OCI-LY7 (cell line): ENCODE measurements at regions not wholly inside any gene's neighbourhood (a gene's known extent, or its start where the extent isn't known, plus 50 kb on each side); places are given as distances from the start of the nearest gene placed in this dataset.

ENCODE experiments used
- EZH2phosphoT487 ChIP-seq: fragments of 200-600 bp; sonication (generic); IDR thresholded peaks from 2 replicates; pipeline ENCODE4 v1.6.1; 2018; ENCODE audit warnings: low read depth, borderline replicate concordance, mild to moderate bottlenecking, mixed run types, antibody characterized with exemption, low read length, moderate library complexity, mixed read lengths
- TF ChIP-seq, protein P1 (sequence below): fragments of 200-600 bp; sonication (generic); conservative IDR thresholded peaks from 2 replicates; pipeline ENCODE4 v1.5.1; 2014; ENCODE audit warnings: mild to moderate bottlenecking, antibody characterized with exemption, low read length, moderate library complexity, mixed read lengths

DNA sequence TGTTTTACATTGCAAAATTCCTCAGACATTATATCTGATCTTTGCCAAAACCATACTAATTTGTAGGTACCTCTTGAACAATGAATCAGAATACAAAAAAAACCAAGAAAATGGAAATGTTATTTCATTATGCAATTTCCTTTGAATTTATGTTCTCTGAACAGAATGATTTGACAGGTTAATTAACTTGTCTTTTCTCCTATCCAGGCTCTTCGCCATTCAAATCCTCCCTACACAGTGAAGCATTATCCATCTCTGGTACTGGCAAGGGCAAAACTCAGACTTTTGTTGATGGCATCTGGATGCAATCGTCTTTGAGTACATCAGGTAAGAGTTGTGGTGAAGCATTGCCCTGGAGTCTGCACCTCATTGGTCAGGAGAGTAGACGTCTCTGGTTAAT is 655.7 kb upstream of the ITGA1 start:
- TF ChIP-seq, protein P1, sequence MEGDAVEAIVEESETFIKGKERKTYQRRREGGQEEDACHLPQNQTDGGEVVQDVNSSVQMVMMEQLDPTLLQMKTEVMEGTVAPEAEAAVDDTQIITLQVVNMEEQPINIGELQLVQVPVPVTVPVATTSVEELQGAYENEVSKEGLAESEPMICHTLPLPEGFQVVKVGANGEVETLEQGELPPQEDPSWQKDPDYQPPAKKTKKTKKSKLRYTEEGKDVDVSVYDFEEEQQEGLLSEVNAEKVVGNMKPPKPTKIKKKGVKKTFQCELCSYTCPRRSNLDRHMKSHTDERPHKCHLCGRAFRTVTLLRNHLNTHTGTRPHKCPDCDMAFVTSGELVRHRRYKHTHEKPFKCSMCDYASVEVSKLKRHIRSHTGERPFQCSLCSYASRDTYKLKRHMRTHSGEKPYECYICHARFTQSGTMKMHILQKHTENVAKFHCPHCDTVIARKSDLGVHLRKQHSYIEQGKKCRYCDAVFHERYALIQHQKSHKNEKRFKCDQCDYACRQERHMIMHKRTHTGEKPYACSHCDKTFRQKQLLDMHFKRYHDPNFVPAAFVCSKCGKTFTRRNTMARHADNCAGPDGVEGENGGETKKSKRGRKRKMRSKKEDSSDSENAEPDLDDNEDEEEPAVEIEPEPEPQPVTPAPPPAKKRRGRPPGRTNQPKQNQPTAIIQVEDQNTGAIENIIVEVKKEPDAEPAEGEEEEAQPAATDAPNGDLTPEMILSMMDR, result no peak
- no peak for TF ChIP-seq EZH2phosphoT487
